SW480 (cell line): ENCODE measurements at regions not wholly inside any gene's neighbourhood (a gene's known extent, or its start where the extent isn't known, plus 50 kb on each side); places are given as distances from the start of the nearest gene placed in this dataset.

Source experiments
- DNase-seq: peaks from one replicate; pipeline ENCODE4 v3.0.0-alpha.2; 2016; ENCODE audit warnings: low spot score

GRCh38 chr2:16411788-16412187 lies 253.8 kb downstream of the CYRIA start:
- no peak for DNase-seq

- DNase-seq: no peak
These were observed 255.8 kb downstream of the CYRIA start for GRCh38 chr2:16409849-16410248.

- DNase-seq: no peak
These were observed 256.6 kb downstream of the CYRIA start for GRCh38 chr2:16409006-16409390.

- no peak for DNase-seq
These were observed 257.2 kb downstream of the CYRIA start for GRCh38 chr2:16408331-16409005.

GRCh38 chr2:16407358-16407757 lies 258.3 kb downstream of the CYRIA start:
- DNase-seq: no peak

GRCh38 chr2:16406496-16407289 lies 258.9 kb downstream of the CYRIA start:
- DNase-seq: no peak

GRCh38 chr2:16405551-16405950 lies 260.1 kb downstream of the CYRIA start:
- DNase-seq: no peak

GRCh38 chr2:16404551-16405300 lies 260.9 kb downstream of the CYRIA start:
- no peak for DNase-seq

GRCh38 chr2:16404146-16404545 lies 261.5 kb downstream of the CYRIA start:
- DNase-seq: no peak

- DNase-seq: no peak
These were observed 262.7 kb downstream of the CYRIA start for GRCh38 chr2:16402891-16403290.

GRCh38 chr2:16401761-16402300 lies 263.8 kb downstream of the CYRIA start:
- no peak for DNase-seq

GRCh38 chr2:16400127-16400623 lies 265.5 kb downstream of the CYRIA start:
- DNase-seq: peak; percentile 19

- DNase-seq: no peak
These were observed 267.1 kb downstream of the CYRIA start for GRCh38 chr2:16398486-16399043.

GRCh38 chr2:16397681-16398475 lies 267.8 kb downstream of the CYRIA start:
- no peak for DNase-seq

- DNase-seq: no peak
These were observed 268.6 kb downstream of the CYRIA start for GRCh38 chr2:16396986-16397385.

GRCh38 chr2:16396171-16396570 lies 269.5 kb downstream of the CYRIA start:
- no peak for DNase-seq

GRCh38 chr2:16395601-16396000 lies 270.0 kb downstream of the CYRIA start:
- DNase-seq: no peak

- DNase-seq: no peak
These were observed 270.6 kb downstream of the CYRIA start for GRCh38 chr2:16394986-16395550.

- peak; percentile 11 for DNase-seq
These were observed 271.3 kb downstream of the CYRIA start for GRCh38 chr2:16394072-16394985.
